Common myeloid progenitor, CD34-positive (primary cell): ENCODE measurements at regions not wholly inside any gene's neighbourhood (a gene's known extent, or its start where the extent isn't known, plus 50 kb on each side); places are given as distances from the start of the nearest gene placed in this dataset.

Experiments used
- CTCF ChIA-PET: fragments of 350-600 bp; sonication (Branson Sonifier 250); formaldehyde crosslinking; loops from one replicate; lab custom pipeline; 2021; ENCODE audit warnings: antibody characterized with exemption; lab: Charles Lee
- POLR2A ChIA-PET: fragments of 350-600 bp; sonication (Branson Sonifier 250); formaldehyde crosslinking; loops from one replicate; lab custom pipeline; 2021; ENCODE audit warnings: antibody characterized with exemption; lab: Charles Lee
- DNase-seq, 3 donors: peaks; one replicate each; pipeline versions ENCODE4 v3.0.0 to v3.0.0-alpha.2; 2013
- H3K27ac ChIP-seq, 2 experiments: 1 replicate in 1 of 2; 2 replicates in 1 of 2; pipeline ENCODE4 v1.7.0; 2013; ENCODE audit warnings: inconsistent platforms in 2 of 2, low read length in 2 of 2, mild to moderate bottlenecking in 2 of 2, low read depth in 1 of 2, moderate library complexity in 1 of 2; ENCODE audit not compliant: severe bottlenecking in 2 of 2, insufficient read depth in 1 of 2, poor library complexity in 1 of 2
- H3K27me3 ChIP-seq, 5 experiments: replicated peaks in 2 of 5; 1 replicate in 3 of 5; 2 replicates in 2 of 5; pipeline versions ENCODE4 v1.6.1 to v1.7.0; 2013; ENCODE audit warnings: low read length in 4 of 5, mild to moderate bottlenecking in 2 of 5, moderate library complexity in 2 of 5, inconsistent platforms in 1 of 5; ENCODE audit not compliant: insufficient read depth in 5 of 5, control insufficient read depth in 4 of 5
- H3K36me3 ChIP-seq, 4 experiments: 1 replicate in 2 of 4; 2 replicates in 2 of 4; pipeline versions ENCODE4 v1.6.1 to v1.7.0; 2013; ENCODE audit warnings: low read length in 3 of 4, control low read depth in 1 of 4, mild to moderate bottlenecking in 1 of 4; ENCODE audit not compliant: control insufficient read depth in 4 of 4, insufficient read depth in 4 of 4
- H3K4me1 ChIP-seq, 4 experiments: 1 replicate in 3 of 4; 2 replicates in 1 of 4; pipeline versions ENCODE4 v1.6.1 to v1.7.1; 2013; ENCODE audit warnings: low read length in 3 of 4, mild to moderate bottlenecking in 3 of 4, control low read depth in 1 of 4, inconsistent platforms in 1 of 4, moderate library complexity in 1 of 4; ENCODE audit not compliant: control insufficient read depth in 4 of 4, insufficient read depth in 4 of 4; ENCODE audit errors: control extremely low read depth in 1 of 4
- H3K4me3 ChIP-seq, 7 experiments: 1 replicate in 4 of 7; 2 replicates in 3 of 7; pipeline versions ENCODE4 v1.5.1 to v1.7.0; 2013; ENCODE audit warnings: mild to moderate bottlenecking in 7 of 7, low read length in 6 of 7, moderate library complexity in 6 of 7, inconsistent platforms in 2 of 7, low read depth in 2 of 7, control low read depth in 1 of 7; ENCODE audit not compliant: insufficient read depth in 4 of 7, control insufficient read depth in 1 of 7; ENCODE audit errors: extremely low read depth in 1 of 7
- H3K9me3 ChIP-seq, 5 experiments: 1 replicate in 4 of 5; 2 replicates in 1 of 5; pipeline versions ENCODE4 v1.6.1 to v1.7.1; 2013; ENCODE audit warnings: low read length in 4 of 5, mild to moderate bottlenecking in 2 of 5, inconsistent platforms in 1 of 5, low read depth in 1 of 5, moderate library complexity in 1 of 5; ENCODE audit not compliant: control insufficient read depth in 4 of 5, insufficient read depth in 2 of 5; ENCODE audit errors: control extremely low read depth in 1 of 5
- WGBS: methylation state at CpG from one replicate; pipeline ENCODE4 v1.1.5; 2013; ENCODE audit not compliant: insufficient coverage; 5-methylcytosine and 5-hydroxymethylcytosine counted together

- Histone ChIP-seq H3K27ac (no peak overlapping the region), H3K4me3 (no peak overlapping the region), H3K27me3 (no peaks in the 10 kb centered on the region), H3K9me3 (peaks cover 0 to 6% (median under 1%) of the 10 kb centered on the region in 5 experiments), H3K36me3 (no peaks in the 10 kb centered on the region), H3K4me1 (no peaks in the 10 kb centered on the region)
- no peak for DNase-seq
- CTCF ChIA-PET: no interaction called here
- 100% methylated on average over 5 of the region's 8 CpGs for WGBS
- POLR2A ChIA-PET: no interaction called here
These were observed 381.6 kb upstream of the CADM1 start for GRCh38 chr11:115885535-115886421.

- WGBS: 91% methylated on average over 3 of the region's 5 CpGs
- POLR2A ChIA-PET: no interaction called here
- no peaks in the 10 kb centered on the region for H3K36me3 ChIP-seq
- no peaks in the 10 kb centered on the region for H3K27me3 ChIP-seq
- DNase-seq: no peak
- H3K4me1 ChIP-seq: no peaks in the 10 kb centered on the region
- CTCF ChIA-PET: no interaction called here
- peaks cover 0 to 8% (median 3%) of the 10 kb centered on the region in 5 experiments for H3K9me3 ChIP-seq
- H3K27ac ChIP-seq: no peak overlapping the region
- no peak overlapping the region for H3K4me3 ChIP-seq
These were observed 380.8 kb upstream of the CADM1 start for GRCh38 chr11:115884800-115885534.

- no peaks in the 10 kb centered on the region for H3K9me3 ChIP-seq
- peak in 2 of 3 donors; percentile 10 to 19 for DNase-seq
- ChIA-PET POLR2A (interaction anchor here (0.7 kb wide), 1 partner anchor 853 kb away, joined by 4 read pairs; no protein-coding TSS in a partner anchor), CTCF (no interaction called here)
- H3K27me3 ChIP-seq: no peaks in the 10 kb centered on the region
- no peak overlapping the region for H3K27ac ChIP-seq
- 100% methylated on average over 1 of the region's 4 CpGs for WGBS
- no peak overlapping the region for H3K4me3 ChIP-seq
- H3K4me1 ChIP-seq: peaks cover 13 to 45% (median 31%) of the 10 kb centered on the region in 4 experiments
- no peaks in the 10 kb centered on the region for H3K36me3 ChIP-seq
These were observed 370.6 kb upstream of the CADM1 start for GRCh38 chr11:115874843-115875242.

GRCh38 chr11:115873813-115874212, 369.6 kb upstream of the CADM1 start:
- peak overlapping the region in 2 of 7 experiments; percentile 3 to 24 for H3K4me3 ChIP-seq
- no peaks in the 10 kb centered on the region for H3K9me3 ChIP-seq
- peaks cover 13 to 45% (median 31%) of the 10 kb centered on the region in 4 experiments for H3K4me1 ChIP-seq
- H3K27me3 ChIP-seq: no peaks in the 10 kb centered on the region
- POLR2A ChIA-PET: no interaction called here
- CTCF ChIA-PET: interaction anchor here (0.5 to 2.4 kb wide), 2 partner anchors 24 to 610 kb away, joined by 4 to 7 read pairs; no protein-coding TSS in a partner anchor
- DNase-seq: peak; percentile 63 to 90 (median 87)
- H3K36me3 ChIP-seq: no peaks in the 10 kb centered on the region
- H3K27ac ChIP-seq: no peak overlapping the region
- 42% methylated on average over 2 of the region's 5 CpGs for WGBS

- H3K27ac ChIP-seq: no peak overlapping the region
- H3K27me3 ChIP-seq: no peaks in the 10 kb centered on the region
- CTCF ChIA-PET: interaction anchor here (2.4 kb wide), 1 partner anchor 25 kb away, joined by 7 read pairs; no protein-coding TSS in a partner anchor
- DNase-seq: peak; percentile 31 to 67 (median 59)
- peak overlapping the region in 2 of 7 experiments; percentile 4 to 11 for H3K4me3 ChIP-seq
- POLR2A ChIA-PET: no interaction called here
- no peaks in the 10 kb centered on the region for H3K9me3 ChIP-seq
- no peaks in the 10 kb centered on the region for H3K36me3 ChIP-seq
- 11% methylated on average over 5 of the region's 5 CpGs for WGBS
- peaks cover 13 to 45% (median 31%) of the 10 kb centered on the region in 4 experiments for H3K4me1 ChIP-seq
These were observed 368.2 kb upstream of the CADM1 start for GRCh38 chr11:115872416-115872815.

GRCh38 chr11:115871161-115871760, 367.0 kb upstream of the CADM1 start:
- CTCF ChIA-PET: no interaction called here
- Histone ChIP-seq H3K27me3 (no peaks in the 10 kb centered on the region), H3K4me3 (no peak overlapping the region), H3K27ac (no peak overlapping the region), H3K36me3 (no peaks in the 10 kb centered on the region), H3K9me3 (no peaks in the 10 kb centered on the region), H3K4me1 (peaks cover 13 to 45% (median 31%) of the 10 kb centered on the region in 4 experiments)
- no peak for DNase-seq
- 94% methylated on average over 2 of the region's 9 CpGs for WGBS
- POLR2A ChIA-PET: interaction anchor here (0.5 kb wide), 1 partner anchor 75 kb away, joined by 4 read pairs; no protein-coding TSS in a partner anchor
